ENCODE measurements at regions not wholly inside any gene's neighbourhood (a gene's known extent, or its start where the extent isn't known, plus 50 kb on each side); places are given as distances from the start of the nearest gene placed in this dataset.

GRCh38 chr5:117435203-117435602, 860.6 kb upstream of the SEMA6A start:
- Histone ChIP-seq H3K4me1 (ENCODE audit: control insufficient read depth in 5 of 5, insufficient read depth in 5 of 5, low read length in 5 of 5) (peaks cover 0 to 9% (median 0%) of the 10 kb centered on the region in 5 donors), H3K27ac (ENCODE audit: low read depth in 1 of 2, low read length in 1 of 2) (no peak overlapping the region), H3K9me3 (ENCODE audit: control insufficient read depth in 4 of 4, insufficient read depth in 3 of 4, low read length in 3 of 4) (no peaks in the 10 kb centered on the region), H3K36me3 (ENCODE audit: control insufficient read depth in 4 of 4, insufficient read depth in 4 of 4, low read length in 4 of 4) (no peaks in the 10 kb centered on the region), H3K27me3 (ENCODE audit: control insufficient read depth in 3 of 3, insufficient read depth in 3 of 3, low read length in 2 of 3) (no peaks in the 10 kb centered on the region), H3K4me3 (no peak overlapping the region), H3K9ac (ENCODE audit: insufficient read depth in 1 of 2, low read length in 2 of 2) (no peak overlapping the region)
- no peak for DNase-seq
- TF ChIP-seq, protein P1, sequence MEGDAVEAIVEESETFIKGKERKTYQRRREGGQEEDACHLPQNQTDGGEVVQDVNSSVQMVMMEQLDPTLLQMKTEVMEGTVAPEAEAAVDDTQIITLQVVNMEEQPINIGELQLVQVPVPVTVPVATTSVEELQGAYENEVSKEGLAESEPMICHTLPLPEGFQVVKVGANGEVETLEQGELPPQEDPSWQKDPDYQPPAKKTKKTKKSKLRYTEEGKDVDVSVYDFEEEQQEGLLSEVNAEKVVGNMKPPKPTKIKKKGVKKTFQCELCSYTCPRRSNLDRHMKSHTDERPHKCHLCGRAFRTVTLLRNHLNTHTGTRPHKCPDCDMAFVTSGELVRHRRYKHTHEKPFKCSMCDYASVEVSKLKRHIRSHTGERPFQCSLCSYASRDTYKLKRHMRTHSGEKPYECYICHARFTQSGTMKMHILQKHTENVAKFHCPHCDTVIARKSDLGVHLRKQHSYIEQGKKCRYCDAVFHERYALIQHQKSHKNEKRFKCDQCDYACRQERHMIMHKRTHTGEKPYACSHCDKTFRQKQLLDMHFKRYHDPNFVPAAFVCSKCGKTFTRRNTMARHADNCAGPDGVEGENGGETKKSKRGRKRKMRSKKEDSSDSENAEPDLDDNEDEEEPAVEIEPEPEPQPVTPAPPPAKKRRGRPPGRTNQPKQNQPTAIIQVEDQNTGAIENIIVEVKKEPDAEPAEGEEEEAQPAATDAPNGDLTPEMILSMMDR (IDR thresholded peaks at IDR 0.05; ENCODE audit: control extremely low read depth, extremely low read depth) = no peak
- no peak for ATAC-seq (ENCODE audit: insufficient read depth, low FRiP score)
- 72 to 74% methylated on average over 2 of the region's 2 CpGs for WGBS, 2 donors

DNA sequence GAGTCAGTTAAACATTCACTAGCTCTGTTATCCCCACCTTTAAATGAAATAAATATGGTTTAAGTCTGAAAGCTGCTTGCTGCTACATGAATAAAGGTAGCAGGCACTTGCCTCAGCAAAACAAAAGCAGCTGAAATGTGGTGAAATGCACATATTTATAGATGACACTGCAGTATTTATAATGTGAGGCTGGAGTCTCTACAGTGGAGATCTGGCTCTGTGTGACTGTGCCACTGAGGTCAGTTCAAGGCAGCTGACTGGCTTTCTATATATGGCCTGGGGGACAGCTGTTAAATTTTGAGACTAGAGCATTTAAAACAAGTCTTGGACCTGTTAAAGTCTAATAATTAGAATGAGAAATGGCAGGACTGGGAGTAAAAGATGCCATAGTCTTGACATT, 859.6 kb upstream of the SEMA6A start:
- ATAC-seq (ENCODE audit: insufficient read depth, low FRiP score) (no peak), DNase-seq (peak; percentile 22 to 79 (median 57))
- TF ChIP-seq, protein P1 (IDR thresholded peaks at IDR 0.05; ENCODE audit: control extremely low read depth, extremely low read depth) = no peak

GRCh38 chr5:117433818-117434217, 859.2 kb upstream of the SEMA6A start:
- TF ChIP-seq, protein P1 (IDR thresholded peaks at IDR 0.05; ENCODE audit: control extremely low read depth, extremely low read depth) = no peak
- ATAC-seq (ENCODE audit: insufficient read depth, low FRiP score) (no peak), DNase-seq (no peak)
- no peaks in the 10 kb centered on the region for H3K27me3 ChIP-seq (ENCODE audit: control insufficient read depth in 3 of 3, insufficient read depth in 3 of 3, low read length in 2 of 3)
- H3K4me3 ChIP-seq = no peak overlapping the region
- WGBS, 2 donors = 53 to 64% methylated on average over 1 of the region's 1 CpG
- H3K9me3 ChIP-seq (ENCODE audit: control insufficient read depth in 4 of 4, insufficient read depth in 3 of 4, low read length in 3 of 4) = no peaks in the 10 kb centered on the region
- H3K27ac ChIP-seq (ENCODE audit: low read depth in 1 of 2, low read length in 1 of 2) = no peak overlapping the region
- H3K9ac ChIP-seq (ENCODE audit: insufficient read depth in 1 of 2, low read length in 2 of 2) = no peak overlapping the region
- no peaks in the 10 kb centered on the region for H3K36me3 ChIP-seq (ENCODE audit: control insufficient read depth in 4 of 4, insufficient read depth in 4 of 4, low read length in 4 of 4)
- H3K4me1 ChIP-seq (ENCODE audit: control insufficient read depth in 5 of 5, insufficient read depth in 5 of 5, low read length in 5 of 5) = peaks cover 0 to 9% (median 0%) of the 10 kb centered on the region in 5 donors

More for the DNA sequence above, 859.6 kb upstream of the SEMA6A start:
- no peak overlapping the region for H3K4me3 ChIP-seq
- no peaks in the 10 kb centered on the region for H3K27me3 ChIP-seq (ENCODE audit: control insufficient read depth in 3 of 3, insufficient read depth in 3 of 3, low read length in 2 of 3)
- H3K9ac ChIP-seq (ENCODE audit: insufficient read depth in 1 of 2, low read length in 2 of 2) = no peak overlapping the region
- no peak overlapping the region for H3K27ac ChIP-seq (ENCODE audit: low read depth in 1 of 2, low read length in 1 of 2)
- H3K9me3 ChIP-seq (ENCODE audit: control insufficient read depth in 4 of 4, insufficient read depth in 3 of 4, low read length in 3 of 4) = no peaks in the 10 kb centered on the region
- peaks cover 0 to 9% (median 0%) of the 10 kb centered on the region in 5 donors for H3K4me1 ChIP-seq (ENCODE audit: control insufficient read depth in 5 of 5, insufficient read depth in 5 of 5, low read length in 5 of 5)
- H3K36me3 ChIP-seq (ENCODE audit: control insufficient read depth in 4 of 4, insufficient read depth in 4 of 4, low read length in 4 of 4) = no peaks in the 10 kb centered on the region

DNA sequence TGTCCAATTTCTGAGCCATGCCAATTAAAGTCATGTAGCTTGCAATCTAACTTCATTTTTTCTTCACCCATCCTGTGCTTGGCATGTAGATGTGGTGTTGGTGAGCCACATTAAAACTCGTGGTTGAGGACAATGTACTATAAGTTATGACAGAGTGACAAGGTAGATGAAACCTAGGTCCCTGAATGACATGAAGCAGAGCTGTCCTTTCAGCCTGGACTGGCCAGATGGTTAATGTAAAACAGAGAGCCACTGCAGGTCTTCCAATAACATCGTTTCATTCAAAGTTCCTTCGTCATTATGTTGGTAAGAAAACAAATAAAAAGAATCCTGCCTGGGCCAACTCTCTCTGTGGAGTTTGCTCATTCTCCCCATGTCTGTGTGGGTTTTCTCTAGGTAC, 856.5 kb upstream of the SEMA6A start:
- Histone ChIP-seq H3K27ac (ENCODE audit: low read depth in 1 of 2, low read length in 1 of 2) (no peak overlapping the region), H3K36me3 (ENCODE audit: control insufficient read depth in 4 of 4, insufficient read depth in 4 of 4, low read length in 4 of 4) (no peaks in the 10 kb centered on the region), H3K4me3 (no peak overlapping the region), H3K9ac (ENCODE audit: insufficient read depth in 1 of 2, low read length in 2 of 2) (no peak overlapping the region), H3K4me1 (ENCODE audit: control insufficient read depth in 5 of 5, insufficient read depth in 5 of 5, low read length in 5 of 5) (peaks cover 0 to 9% (median 0%) of the 10 kb centered on the region in 5 donors), H3K9me3 (ENCODE audit: control insufficient read depth in 4 of 4, insufficient read depth in 3 of 4, low read length in 3 of 4) (no peaks in the 10 kb centered on the region), H3K27me3 (ENCODE audit: control insufficient read depth in 3 of 3, insufficient read depth in 3 of 3, low read length in 2 of 3) (no peaks in the 10 kb centered on the region)
- ATAC-seq (ENCODE audit: insufficient read depth, low FRiP score) (no peak), DNase-seq (no peak)
- TF ChIP-seq, protein P1 (IDR thresholded peaks at IDR 0.05; ENCODE audit: control extremely low read depth, extremely low read depth) = no peak
- WGBS, 2 donors = 81 to 88% methylated on average over 3 of the region's 3 CpGs
